CD4-positive, alpha-beta T cell (primary cell): ENCODE measurements at regions not wholly inside any gene's neighbourhood (a gene's known extent, or its start where the extent isn't known, plus 50 kb on each side); places are given as distances from the start of the nearest gene placed in this dataset.

Experiments used
- ATAC-seq: fragments of 200-7000 bp; cut with Tn5 transposase; one replicate; pipeline ENCODE4 v1.10.0; 2022; ENCODE audit warnings: mild to moderate bottlenecking; ENCODE audit not compliant: poor library complexity
- CTCF ChIA-PET: fragments of 350-600 bp; sonication (Branson Sonifier 250); formaldehyde crosslinking; loops from one replicate; lab custom pipeline; 2021; ENCODE audit warnings: antibody characterized with exemption, inconsistent platforms; lab: Charles Lee
- POLR2A ChIA-PET: fragments of 350-600 bp; sonication (Branson Sonifier 250); formaldehyde crosslinking; loops from one replicate; lab custom pipeline; 2021; ENCODE audit warnings: antibody characterized with exemption, inconsistent platforms; lab: Charles Lee
- DNase-seq, 14 experiments: peaks; one replicate each; pipeline ENCODE4 v3.0.0-alpha.2; 2013 to 2020; ENCODE audit warnings: mixed read lengths in 2 of 14
- H3K27ac ChIP-seq, 2 donors: one replicate each; pipeline versions ENCODE4 v1.5.1 to v1.7.0; 2013; ENCODE audit warnings: low read length in 2 of 2, low read depth in 1 of 2, mild to moderate bottlenecking in 1 of 2
- H3K27me3 ChIP-seq, 2 experiments: 1 replicate in 1 of 2; 2 replicates in 1 of 2; pipeline versions ENCODE4 v1.6.1 to v1.7.0; 2013; ENCODE audit warnings: low read length in 2 of 2, control low read depth in 1 of 2, mild to moderate bottlenecking in 1 of 2, moderate library complexity in 1 of 2; ENCODE audit not compliant: insufficient read depth in 2 of 2, control insufficient read depth in 1 of 2
- H3K36me3 ChIP-seq: one replicate; pipeline ENCODE4 v1.6.1; 2013; ENCODE audit warnings: low read length, control low read depth; ENCODE audit not compliant: insufficient read depth
- H3K4me1 ChIP-seq: one replicate; pipeline ENCODE4 v1.6.1; 2013; ENCODE audit warnings: low read length, control low read depth; ENCODE audit not compliant: insufficient read depth
- H3K4me3 ChIP-seq: one replicate; pipeline ENCODE4 v1.5.1; 2013; ENCODE audit warnings: mild to moderate bottlenecking, low read length, moderate library complexity
- H3K9me3 ChIP-seq, 2 experiments: 1 replicate in 1 of 2; 2 replicates in 1 of 2; pipeline versions ENCODE4 v1.6.1 to v1.7.0; 2013; ENCODE audit warnings: low read length in 2 of 2, mild to moderate bottlenecking in 2 of 2, control low read depth in 1 of 2, moderate library complexity in 1 of 2; ENCODE audit not compliant: control insufficient read depth in 1 of 2, insufficient read depth in 1 of 2
- H3K27ac Mint-ChIP-seq: one replicate; pipeline ENCODE4 v1.8.0; 2020; ENCODE audit warnings: mixed read lengths
- H3K27me3 Mint-ChIP-seq: one replicate; pipeline ENCODE4 v1.8.0; 2021; ENCODE audit warnings: mixed read lengths
- H3K36me3 Mint-ChIP-seq: one replicate; pipeline ENCODE4 v1.8.0; 2021; ENCODE audit warnings: low read depth, mixed read lengths
- H3K4me1 Mint-ChIP-seq: one replicate; pipeline ENCODE4 v1.8.0; 2021; ENCODE audit warnings: low read depth, mixed read lengths
- H3K4me3 Mint-ChIP-seq: one replicate; pipeline ENCODE4 v1.8.0; 2020; ENCODE audit warnings: mild to moderate bottlenecking, mixed read lengths
- H3K9me3 Mint-ChIP-seq: one replicate; pipeline ENCODE4 v1.8.0; 2020; ENCODE audit warnings: mixed read lengths
- CTCF ChIP-seq: fragments of 200-600 bp; IDR thresholded peaks from one replicate; pipeline ENCODE4 v1.8.0; 2022; ENCODE audit warnings: antibody characterized with exemption, mild to moderate bottlenecking
- intact Hi-C, 2 experiments: fragments of 100-400 bp; cut with DNase I in 1 of 2; cut with micrococcal nuclease in 1 of 2; formaldehyde crosslinking; loops; one replicate each; pipeline versions ENCODE4 v1.15.1 to v1.9.0; 2023 to 2025; cut with DNase I, micrococcal nuclease

GRCh38 chr5:91957666-91958065 is 574.5 kb upstream of the ARRDC3 start:
- H3K36me3 Mint-ChIP-seq = no peaks in the 10 kb centered on the region

DNA sequence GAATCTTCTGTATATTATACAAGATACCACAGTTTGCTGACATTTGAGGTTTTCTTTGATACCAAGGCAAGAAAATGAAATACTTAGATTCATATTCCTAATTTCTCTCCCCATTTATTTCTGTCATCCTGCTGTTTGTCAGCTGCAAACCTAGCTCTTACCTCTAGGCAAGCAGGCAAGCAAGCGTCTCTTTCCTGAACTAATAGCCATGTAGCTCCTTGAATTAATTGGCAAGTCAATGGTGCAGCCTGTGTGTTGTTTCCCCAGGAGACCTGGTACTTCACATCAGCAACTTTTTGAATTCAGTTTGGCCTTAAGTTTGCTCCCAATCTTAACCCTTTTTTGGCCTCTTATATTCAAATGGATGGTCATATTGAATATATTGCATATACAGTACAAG is 573.6 kb upstream of the ARRDC3 start:
- H3K4me1 ChIP-seq = no peaks in the 10 kb centered on the region
- DNase-seq (no peak), ATAC-seq (no peak)
- no peaks in the 10 kb centered on the region for H3K36me3 ChIP-seq
- H3K36me3 Mint-ChIP-seq = no peaks in the 10 kb centered on the region
- no peak overlapping the region for H3K27ac ChIP-seq
- ChIA-PET POLR2A (no interaction called here), CTCF (no interaction called here)
- no peak overlapping the region for H3K4me3 Mint-ChIP-seq
- no peaks in the 10 kb centered on the region for H3K27me3 Mint-ChIP-seq
- no peak overlapping the region for H3K27ac Mint-ChIP-seq
- no peaks in the 10 kb centered on the region for H3K4me1 Mint-ChIP-seq
- H3K9me3 ChIP-seq = no peaks in the 10 kb centered on the region
- intact Hi-C loops = no loop called here
- H3K4me3 ChIP-seq = no peak overlapping the region
- no peaks in the 10 kb centered on the region for H3K9me3 Mint-ChIP-seq
- no peaks in the 10 kb centered on the region for H3K27me3 ChIP-seq
- TF ChIP-seq CTCF = no peak

More at GRCh38 chr5:91957666-91958065, 574.5 kb upstream of the ARRDC3 start:
- no peak for TF ChIP-seq CTCF
- Histone ChIP-seq H3K27ac (no peak overlapping the region), H3K36me3 (no peaks in the 10 kb centered on the region), H3K4me1 (no peaks in the 10 kb centered on the region), H3K27me3 (no peaks in the 10 kb centered on the region), H3K4me3 (no peak overlapping the region), H3K9me3 (peaks cover 0 to 3% of the 10 kb centered on the region in 2 experiments)
- Mint-ChIP-seq H3K4me3 (no peak overlapping the region), H3K27ac (no peak overlapping the region), H3K27me3 (no peaks in the 10 kb centered on the region), H3K9me3 (no peaks in the 10 kb centered on the region), H3K4me1 (no peaks in the 10 kb centered on the region)
- DNase-seq = no peak
- intact Hi-C loops = no loop called here
- ATAC-seq = no peak
- ChIA-PET CTCF (no interaction called here), POLR2A (no interaction called here)

- POLR2A ChIA-PET = no interaction called here
- no peaks in the 10 kb centered on the region for H3K4me1 ChIP-seq
- intact Hi-C loops = no loop called here
- Mint-ChIP-seq H3K4me1 (no peaks in the 10 kb centered on the region), H3K4me3 (no peak overlapping the region), H3K9me3 (no peaks in the 10 kb centered on the region), H3K27ac (no peak overlapping the region), H3K27me3 (no peaks in the 10 kb centered on the region), H3K36me3 (no peaks in the 10 kb centered on the region)
- no peaks in the 10 kb centered on the region for H3K9me3 ChIP-seq
- TF ChIP-seq CTCF = no peak
- no peaks in the 10 kb centered on the region for H3K27me3 ChIP-seq
- H3K36me3 ChIP-seq = no peaks in the 10 kb centered on the region
- H3K4me3 ChIP-seq = no peak overlapping the region
- no peak for DNase-seq
- CTCF ChIA-PET = no interaction called here
- H3K27ac ChIP-seq = no peak overlapping the region
- ATAC-seq = no peak
Measured at GRCh38 chr5:91955610-91956009, 572.5 kb upstream of the ARRDC3 start.
